GM18520 (cell line): ENCODE measurements at regions not wholly inside any gene's neighbourhood (a gene's known extent, or its start where the extent isn't known, plus 50 kb on each side); places are given as distances from the start of the nearest gene placed in this dataset.
"Not testable (repeated sequence)": the region's sequence is repeated elsewhere in the genome, so short reads cannot be mapped to it uniquely, and the experiment has no call there.

ENCODE experiments used
- ATAC-seq: cut with Tn5 transposase; IDR thresholded peaks from one replicate; pipeline ENCODE4 v1.9.1; 2021; ENCODE audit not compliant: unreplicated experiment

GRCh38 chr10:129042776-129043595 lies 424.1 kb upstream of the MGMT start:
- ATAC-seq, result no peak

- ATAC-seq, result no peak
Observed at GRCh38 chr10:129043691-129044090, 423.4 kb upstream of the MGMT start.

GRCh38 chr10:129045599-129045998 lies 421.4 kb upstream of the MGMT start:
- ATAC-seq, result no peak

- no peak for ATAC-seq
Observed at GRCh38 chr10:129046065-129046681, 420.9 kb upstream of the MGMT start.

GRCh38 chr10:129046962-129047361 lies 420.1 kb upstream of the MGMT start:
- no peak for ATAC-seq

- ATAC-seq, result no peak
Observed at GRCh38 chr10:129047600-129047999, 419.4 kb upstream of the MGMT start.

- ATAC-seq, result no peak
Observed at GRCh38 chr10:129048513-129048912, 418.5 kb upstream of the MGMT start.

GRCh38 chr10:129049501-129049900 lies 417.5 kb upstream of the MGMT start:
- ATAC-seq, result no peak

- no peak for ATAC-seq
Observed at GRCh38 chr10:129055225-129055624, 411.8 kb upstream of the MGMT start.

GRCh38 chr10:129055986-129056385 lies 411.1 kb upstream of the MGMT start:
- no peak for ATAC-seq

GRCh38 chr10:129056734-129057689 lies 410.0 kb upstream of the MGMT start:
- ATAC-seq, result peak; percentile 50

- peak; percentile 69 for ATAC-seq
Observed at GRCh38 chr10:129057856-129058663, 409.0 kb upstream of the MGMT start.

GRCh38 chr10:129058664-129059155 lies 408.3 kb upstream of the MGMT start:
- ATAC-seq, result no peak

GRCh38 chr10:129059977-129060376 lies 407.1 kb upstream of the MGMT start:
- no peak for ATAC-seq

GRCh38 chr10:129063212-129063611 lies 403.8 kb upstream of the MGMT start:
- no peak for ATAC-seq

GRCh38 chr10:129063877-129064276 lies 403.2 kb upstream of the MGMT start:
- ATAC-seq, result no peak

- ATAC-seq, result not testable (repeated sequence)
Observed at GRCh38 chr10:129066529-129066928, 400.5 kb upstream of the MGMT start.

GRCh38 chr10:129071411-129071810 lies 395.6 kb upstream of the MGMT start:
- not testable (repeated sequence) for ATAC-seq

- ATAC-seq, result no peak
Observed at GRCh38 chr10:129074939-129075338, 392.1 kb upstream of the MGMT start.

GRCh38 chr10:129075508-129075907 lies 391.5 kb upstream of the MGMT start:
- ATAC-seq, result no peak
